GM19099 (cell line): ENCODE measurements at regions not wholly inside any gene's neighbourhood (a gene's known extent, or its start where the extent isn't known, plus 50 kb on each side); places are given as distances from the start of the nearest gene placed in this dataset.

Source experiments
- POLR2A ChIP-seq: IDR thresholded peaks from 3 replicates; pipeline ENCODE4 v1.6.1; 2011; ENCODE audit warnings: low read depth; ENCODE audit not compliant: insufficient read length; ENCODE audit errors: extremely low read depth

DNA sequence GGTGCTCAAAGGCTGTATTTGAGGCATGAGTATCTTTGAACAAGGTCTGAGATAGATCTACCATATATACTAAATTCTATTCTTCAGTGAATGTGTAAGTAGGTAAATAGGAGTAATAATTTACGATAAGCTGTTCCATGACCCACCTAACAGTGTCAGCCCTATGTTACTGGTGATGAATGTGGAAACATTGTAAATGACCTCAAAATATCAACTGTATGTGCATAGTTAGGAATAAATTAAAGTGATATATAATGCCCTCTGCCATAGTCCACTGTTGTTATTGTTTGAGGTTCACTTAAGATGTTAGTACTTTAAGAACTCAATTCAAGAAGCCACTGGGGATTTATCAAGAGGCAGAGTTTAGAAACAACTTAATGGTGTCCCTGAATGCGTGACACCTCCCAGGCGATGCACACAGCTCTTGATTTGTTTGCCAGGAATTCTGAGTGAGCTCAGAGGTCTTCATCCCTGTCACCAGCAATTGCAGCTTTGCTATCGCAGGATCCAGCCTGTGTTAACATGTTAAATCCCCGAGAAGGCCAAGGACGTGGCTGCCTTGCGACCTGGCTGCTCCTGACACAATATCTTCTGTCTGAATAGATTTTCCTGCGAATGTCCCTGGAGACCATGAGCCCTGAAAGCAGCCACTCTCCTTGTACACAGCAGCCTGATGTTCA lies 104.9 kb downstream of the KLF6 start:
- no peak for TF ChIP-seq POLR2A

DNA sequence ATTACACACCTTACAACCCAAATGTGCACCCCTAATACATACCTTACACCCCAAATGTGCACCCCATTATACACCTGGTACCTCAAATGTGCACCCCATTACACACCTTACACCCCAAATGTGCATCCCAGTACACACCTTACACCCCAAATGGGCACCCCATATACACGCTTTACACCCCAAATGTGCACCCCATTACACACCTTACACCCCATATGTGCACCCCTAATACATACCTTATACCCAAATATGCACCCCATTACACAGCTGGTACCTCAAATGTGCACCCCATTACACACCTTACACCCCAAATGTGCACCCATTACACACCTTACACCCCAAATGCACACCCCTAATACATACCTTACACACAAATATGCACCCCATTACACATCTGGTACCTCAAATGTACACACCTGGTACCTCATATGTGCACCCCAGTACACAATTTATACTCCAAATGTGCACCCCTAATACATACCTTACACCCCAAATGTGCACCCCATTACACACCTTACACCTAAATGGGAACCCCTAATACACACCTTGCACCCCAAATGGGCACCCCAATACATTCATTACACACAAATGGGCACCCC lies 106.3 kb downstream of the KLF6 start:
- no peak for TF ChIP-seq POLR2A

DNA sequence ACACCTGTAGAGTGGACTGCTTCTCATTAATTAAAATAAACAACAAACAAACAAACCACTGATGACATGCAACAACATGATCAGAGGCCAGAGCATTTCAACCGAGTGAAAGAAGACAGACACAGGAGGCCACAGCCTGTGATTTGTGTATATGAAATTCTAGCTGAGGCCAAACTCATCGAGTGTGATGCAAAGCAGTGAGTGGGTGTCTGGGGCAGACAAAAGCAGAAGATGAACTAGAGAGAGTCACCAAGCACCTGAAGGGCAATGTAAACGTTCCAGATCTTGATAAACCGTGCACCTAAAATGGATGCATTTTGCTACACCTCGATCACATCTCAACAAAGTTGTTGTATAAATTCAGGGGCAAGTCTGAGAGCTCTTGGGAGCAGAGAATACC lies 108.4 kb downstream of the KLF6 start:
- TF ChIP-seq POLR2A = no peak

DNA sequence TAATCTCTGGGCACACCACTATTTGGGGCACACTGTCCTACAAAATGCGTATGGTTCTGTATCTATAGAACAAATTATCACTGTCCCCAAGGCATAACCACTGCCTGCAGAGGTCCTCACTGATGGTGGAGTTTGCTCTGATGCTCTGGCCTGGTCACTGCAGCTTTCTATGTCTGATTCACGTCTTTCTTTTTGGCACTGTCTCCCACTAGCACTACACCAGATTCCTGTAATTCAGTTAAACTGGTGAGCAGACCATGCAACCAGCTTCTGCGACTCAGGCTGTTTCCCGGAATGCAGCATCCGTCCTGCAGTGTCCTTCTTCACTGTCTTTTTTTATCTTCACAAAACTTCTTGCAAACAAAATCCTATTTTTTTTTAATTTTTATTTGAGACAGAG lies 112.8 kb downstream of the KLF6 start:
- TF ChIP-seq POLR2A = no peak

DNA sequence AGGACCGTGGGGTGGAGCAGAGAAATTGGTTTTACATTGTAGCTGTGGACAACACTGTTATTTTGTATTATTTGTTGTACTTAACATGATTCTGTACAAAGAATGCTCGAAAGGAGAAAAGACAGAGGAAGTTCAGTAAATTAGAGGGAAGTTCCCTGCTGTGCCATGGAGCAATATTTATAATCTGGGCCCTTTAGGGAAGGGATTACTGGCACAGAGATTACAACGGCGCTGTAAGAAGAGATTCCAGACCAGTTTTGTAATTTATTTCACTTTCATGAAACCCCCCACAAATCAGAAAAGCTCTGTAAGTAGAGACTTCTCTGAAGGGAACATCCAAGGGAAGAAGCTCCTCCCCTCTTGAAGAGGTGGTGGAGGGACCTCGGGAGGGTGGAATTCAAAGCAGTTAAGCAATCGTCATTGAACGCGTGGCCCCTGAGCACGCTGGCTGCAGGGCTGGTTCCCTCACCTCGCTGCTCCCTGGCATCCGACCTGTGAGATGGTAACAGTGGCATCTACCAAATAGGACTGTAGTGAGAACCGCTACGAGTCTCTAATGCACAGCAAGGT lies 113.5 kb downstream of the KLF6 start:
- TF ChIP-seq POLR2A = no peak

DNA sequence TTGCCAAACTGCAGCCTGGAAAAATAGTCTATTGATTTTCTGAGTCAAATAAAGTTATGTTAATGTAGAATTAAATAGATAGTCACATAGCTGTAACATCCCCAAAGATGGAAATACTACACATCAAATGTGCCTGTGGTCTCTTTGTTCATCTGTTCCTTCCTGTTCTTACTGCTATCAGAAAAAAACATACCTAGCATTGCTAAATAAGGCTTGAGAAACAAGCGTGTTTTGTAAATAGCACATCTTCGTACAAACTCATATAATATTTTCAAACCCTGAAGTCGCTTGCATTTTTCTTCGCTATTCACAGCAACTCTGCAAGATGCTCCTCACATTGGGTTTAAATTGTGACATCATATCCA lies 116.1 kb downstream of the KLF6 start:
- no peak for TF ChIP-seq POLR2A

DNA sequence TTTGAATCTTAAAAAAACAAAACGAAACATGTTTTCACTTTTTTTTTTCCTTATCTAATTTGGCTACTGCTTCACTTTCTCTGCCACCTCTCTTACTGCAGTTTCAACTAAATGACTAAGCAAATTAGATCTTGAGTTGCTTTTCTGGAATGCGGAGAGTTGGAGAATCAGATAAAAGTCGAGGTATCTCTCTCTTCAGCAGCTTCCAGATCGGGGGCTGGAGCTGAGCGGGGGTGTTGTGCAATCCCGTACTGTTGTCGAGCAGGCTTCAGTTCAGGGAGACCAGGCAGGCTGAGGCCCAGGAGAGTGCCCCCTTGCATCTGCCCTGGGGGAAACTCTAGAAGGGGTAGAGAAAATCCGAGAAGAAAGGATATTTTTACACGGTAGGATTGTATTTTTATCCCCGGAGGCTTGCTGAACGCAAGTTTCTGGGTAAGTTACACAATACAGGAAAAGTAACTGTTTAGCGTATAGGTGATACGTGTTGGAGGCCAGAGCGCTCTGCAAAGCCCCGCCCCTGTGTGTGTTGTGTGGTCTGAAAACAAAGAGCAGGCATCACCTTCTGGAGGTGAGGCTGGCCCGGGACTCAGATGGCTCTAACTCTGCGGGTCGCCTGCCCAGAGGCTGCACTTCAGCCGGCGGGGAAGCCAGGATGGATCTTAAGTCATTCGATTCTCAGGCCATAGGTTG lies 116.6 kb downstream of the KLF6 start:
- no peak for TF ChIP-seq POLR2A

DNA sequence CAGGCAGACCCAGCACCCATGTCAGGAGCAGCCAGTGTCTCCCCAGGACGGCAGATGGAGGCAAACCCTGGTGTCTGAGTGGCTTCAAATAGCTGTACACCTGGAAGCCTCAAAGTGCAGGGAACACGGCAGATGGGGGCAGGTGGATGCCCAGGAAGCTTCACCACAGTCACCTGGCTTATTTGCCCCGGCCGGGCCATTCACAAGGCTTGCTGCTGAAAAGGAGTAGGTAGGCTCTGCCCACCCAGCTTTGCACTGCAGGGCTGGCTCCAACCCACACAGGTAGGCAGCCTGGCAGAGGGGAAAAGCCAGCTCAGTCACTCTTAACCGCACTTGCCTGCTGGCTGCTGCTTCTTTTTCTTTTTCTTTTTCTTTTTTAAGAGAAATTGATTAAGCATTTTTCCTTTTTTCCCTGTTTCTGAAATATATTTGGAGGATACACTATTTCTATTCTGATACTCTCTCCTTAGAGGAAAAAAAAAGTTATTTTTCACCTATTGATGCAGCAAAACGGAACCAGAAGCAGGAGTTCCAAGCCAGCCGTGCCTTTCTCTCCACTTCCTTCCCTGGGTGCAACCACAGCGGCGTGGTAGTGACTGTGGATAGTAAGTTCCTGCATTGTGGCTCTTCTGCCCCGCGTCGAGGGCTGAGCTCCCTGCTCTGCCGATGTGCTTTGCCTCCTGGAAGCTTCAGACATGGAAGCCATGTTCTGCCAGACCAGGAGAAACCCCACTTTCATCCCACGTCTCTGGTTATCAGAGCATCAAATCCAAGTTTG lies 118.3 kb downstream of the KLF6 start:
- TF ChIP-seq POLR2A = no peak

DNA sequence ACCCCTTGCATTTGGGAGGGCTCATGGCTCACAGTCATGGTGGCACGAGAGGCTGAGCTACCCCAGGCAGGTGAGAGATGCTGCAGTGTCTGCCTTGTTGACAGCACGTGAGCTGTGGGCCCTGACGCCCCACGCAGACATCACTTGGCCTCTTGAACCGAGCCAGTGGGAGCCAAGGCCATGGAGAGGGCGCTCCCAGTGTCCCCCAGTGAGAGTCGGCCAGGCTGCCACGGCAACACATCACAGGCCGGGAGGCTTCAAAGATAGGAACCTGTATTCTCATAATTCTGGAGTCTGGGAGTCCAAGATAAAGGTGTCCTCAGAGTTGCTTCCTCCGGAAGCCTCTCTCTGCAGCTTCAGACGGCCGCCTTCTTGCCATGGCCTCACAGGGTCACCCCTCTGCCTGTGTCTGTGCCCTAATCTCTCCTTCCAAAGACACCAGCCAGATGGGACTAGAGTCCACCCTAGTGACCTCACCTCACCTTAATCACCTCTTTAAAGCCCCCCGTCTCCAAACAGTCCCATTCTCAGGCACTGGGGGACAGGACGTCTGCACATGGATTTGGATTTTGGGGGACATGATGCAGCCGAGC lies 119.6 kb downstream of the KLF6 start:
- no peak for TF ChIP-seq POLR2A

DNA sequence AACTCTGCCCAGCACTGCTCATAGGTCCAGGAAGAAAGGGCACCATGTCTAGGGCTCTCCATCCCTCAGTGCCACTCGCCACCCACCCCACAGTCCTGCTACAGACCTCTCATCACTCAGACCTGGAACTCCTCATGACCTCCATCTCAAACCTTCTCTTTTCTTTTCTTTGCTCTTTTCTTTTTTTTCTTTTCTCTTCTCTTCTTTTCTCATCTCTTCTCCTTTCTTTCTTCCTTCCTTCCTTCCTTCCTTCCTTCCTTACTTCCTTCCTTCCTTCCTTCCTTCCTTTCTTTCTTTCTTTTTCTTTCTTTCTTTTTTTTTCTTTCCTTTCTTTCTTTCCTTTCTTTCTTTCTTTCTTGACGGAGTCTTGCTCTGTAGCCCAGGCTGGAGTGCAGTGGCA lies 122.2 kb downstream of the KLF6 start:
- TF ChIP-seq POLR2A = no peak

DNA sequence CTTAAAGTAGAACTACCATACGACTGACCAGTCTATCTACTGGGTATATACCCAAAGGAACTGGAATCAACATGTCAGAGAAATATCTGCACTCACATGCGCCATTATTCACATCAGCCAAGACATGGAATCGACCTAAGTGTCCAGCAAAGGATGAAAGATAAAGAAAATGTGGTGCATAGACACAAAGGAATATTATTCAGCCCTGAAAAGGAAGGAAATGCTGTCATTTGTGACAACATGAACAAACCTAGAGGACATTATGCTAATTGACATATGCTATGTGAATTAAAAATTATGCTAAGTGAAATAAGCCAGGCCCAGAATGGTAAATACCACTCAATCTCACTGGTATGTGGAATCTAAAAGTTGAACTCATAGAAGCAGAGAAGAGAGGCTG lies 123.7 kb downstream of the KLF6 start:
- TF ChIP-seq POLR2A = no peak

DNA sequence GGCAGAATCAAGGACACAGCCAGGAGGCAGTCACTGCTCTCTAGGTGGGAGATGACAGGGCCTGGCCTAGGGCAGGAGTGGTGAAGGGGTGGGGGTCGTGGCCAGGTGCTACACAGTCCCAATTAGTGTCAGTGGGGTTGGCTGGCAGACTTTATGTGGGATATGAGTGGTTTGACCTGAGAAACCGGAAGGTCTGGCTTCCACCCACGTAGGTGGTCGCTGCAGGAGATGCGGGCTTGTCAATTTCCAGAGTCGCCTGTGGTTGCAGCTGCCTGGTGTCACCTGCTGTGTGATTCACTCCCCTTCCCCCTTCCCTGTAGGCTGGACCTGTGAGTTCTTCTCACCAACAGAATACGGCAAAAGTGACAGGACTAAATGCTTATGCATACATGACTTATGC lies 124.3 kb downstream of the KLF6 start:
- no peak for TF ChIP-seq POLR2A

DNA sequence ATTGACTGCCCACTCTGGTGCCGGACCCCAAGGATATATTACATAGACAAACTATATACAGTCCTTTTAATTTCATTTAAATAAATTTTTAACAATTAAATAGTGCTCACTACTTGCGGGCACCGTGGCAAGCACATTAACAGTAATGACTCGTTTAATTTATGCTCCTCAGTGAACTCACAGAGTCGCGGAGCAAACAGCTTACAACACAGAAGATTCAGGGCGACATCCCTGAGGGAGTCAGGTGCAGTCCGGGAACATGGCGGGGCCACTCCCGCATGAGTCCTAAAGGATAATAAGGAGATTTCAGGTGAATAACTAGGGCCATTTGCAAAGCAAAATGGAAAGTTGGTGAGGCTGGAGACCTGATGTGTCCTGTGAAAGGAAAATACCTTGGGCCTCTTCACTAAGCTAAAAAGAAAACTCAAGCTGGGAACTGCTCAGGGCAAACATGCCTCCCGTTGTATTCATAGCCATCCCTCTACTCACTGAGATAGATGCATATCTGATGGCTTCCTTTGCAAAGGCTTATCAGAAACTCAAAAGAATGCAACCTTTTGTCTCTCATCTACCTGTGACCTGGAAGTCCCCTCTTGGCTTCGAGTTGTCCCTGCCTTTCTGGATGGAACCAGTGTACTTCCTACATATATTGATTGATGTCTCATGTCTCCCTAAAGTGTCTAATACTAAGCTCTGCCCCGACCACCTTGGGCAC lies 125.6 kb downstream of the KLF6 start:
- TF ChIP-seq POLR2A = no peak

DNA sequence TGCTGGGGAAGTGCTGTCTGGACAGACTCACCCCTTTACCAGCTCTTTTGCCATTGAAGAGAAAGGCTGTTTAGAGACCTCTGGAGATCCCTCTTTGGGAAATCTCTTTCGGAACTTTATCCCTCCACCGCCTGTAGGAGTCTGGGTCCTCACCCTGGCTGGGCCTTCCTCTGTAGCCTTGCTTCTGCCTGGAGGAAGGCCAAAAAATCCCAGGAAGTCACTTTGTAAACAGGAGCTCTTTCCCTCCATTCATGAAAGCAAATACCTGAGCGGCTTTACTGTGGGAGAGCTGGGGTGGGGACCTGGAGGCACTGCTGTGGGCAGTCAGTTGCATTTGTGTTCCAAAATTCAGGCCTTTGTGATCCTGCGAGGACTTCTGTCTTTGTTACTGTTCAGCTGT lies 126.2 kb downstream of the KLF6 start:
- no peak for TF ChIP-seq POLR2A

DNA sequence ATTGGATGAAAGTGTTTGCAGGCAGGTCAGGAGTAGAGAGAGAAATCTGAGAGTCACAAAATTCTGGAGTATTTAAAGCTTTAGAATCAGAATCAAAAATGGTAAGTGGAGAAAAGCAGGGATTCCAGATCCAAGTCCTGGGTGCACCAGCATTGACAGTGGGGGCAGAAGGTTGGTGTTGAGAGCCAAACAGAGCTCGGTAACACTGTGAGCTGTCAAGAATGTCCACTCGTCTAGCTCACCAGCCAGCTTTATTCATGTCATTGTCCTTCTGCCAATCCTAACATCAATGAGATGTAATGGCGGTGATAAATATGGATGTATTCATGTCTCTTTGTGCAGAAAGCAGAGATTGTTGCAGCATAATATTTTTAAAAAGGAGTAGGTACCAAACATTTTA lies 128.8 kb downstream of the KLF6 start:
- TF ChIP-seq POLR2A = no peak

DNA sequence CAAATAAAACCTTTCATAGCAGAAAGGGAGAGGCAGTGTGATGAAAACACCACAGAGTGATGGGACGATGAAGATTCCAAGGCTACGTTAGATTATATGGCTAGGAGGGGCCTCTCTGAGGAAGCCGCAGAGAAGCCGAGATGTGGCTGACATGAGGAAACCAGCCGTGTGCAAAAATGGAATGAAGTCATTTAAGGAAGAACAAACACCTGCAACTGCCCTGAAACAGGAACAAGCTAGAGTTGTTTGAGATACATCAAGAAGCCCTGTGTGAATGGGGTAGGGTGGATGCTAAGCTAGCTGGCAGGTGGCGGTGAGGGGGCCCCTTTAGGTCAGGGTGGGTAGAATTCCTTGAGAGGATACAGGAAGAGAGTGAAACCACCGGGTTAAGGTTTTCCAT lies 129.5 kb downstream of the KLF6 start:
- no peak for TF ChIP-seq POLR2A
